ENCODE measurements at regions not wholly inside any gene's neighbourhood (a gene's known extent, or its start where the extent isn't known, plus 50 kb on each side); places are given as distances from the start of the nearest gene placed in this dataset.

- TF ChIP-seq SETDB1 (CRISPR knock-in tag; IDR thresholded peaks at IDR 0.05; ENCODE audit: borderline replicate concordance) (no peak), NFYC (CRISPR knock-in tag; IDR thresholded peaks at IDR 0.05) (no peak), SUZ12 (IDR thresholded peaks at IDR 0.05; ENCODE audit: low read depth, low read length) (no peak)
Measured at GRCh38 chr6:25196464-25196863, 82.7 kb upstream of the CARMIL1 start.
